GM12878 (cell line): ENCODE measurements at regions not wholly inside any gene's neighbourhood (a gene's known extent, or its start where the extent isn't known, plus 50 kb on each side); places are given as distances from the start of the nearest gene placed in this dataset.

ENCODE experiments used
- ATAC-seq: fragments of 200-7000 bp; cut with Tn5 transposase; 3 replicates; pipeline ENCODE4 v1.9.1; 2020; ENCODE audit warnings: mild to moderate bottlenecking, moderate library complexity
- BruUV-seq: library from RNA; stranded (reverse); fragments of 400-500 nt; replicated peaks from 2 replicates; lab custom pipeline; 2021; lab: Mats Ljungman, UMichigan
- CTCF ChIA-PET: fragments of 300-600 bp; sonication (Branson Sonifier 250); formaldehyde crosslinking; extraction: SDS; loops from one replicate; lab custom pipeline; 2021; ENCODE audit warnings: inconsistent platforms; lab: Yijun Ruan, JAX
- POLR2A ChIA-PET: fragments of 350-600 bp; formaldehyde crosslinking; extraction: SDS; loops from one replicate; lab custom pipeline; 2021; ENCODE audit warnings: inconsistent platforms; lab: Charles Lee
- RAD21 ChIA-PET: fragments of 300-600 bp; sonication (Branson Sonifier 250); formaldehyde crosslinking; loops from one replicate; lab custom pipeline; 2023; ENCODE audit warnings: antibody characterized with exemption; ENCODE audit not compliant: unreplicated experiment; lab: Charles Lee
- SMC1A ChIA-PET: fragments of 300-600 bp; sonication (Branson Sonifier 250); formaldehyde crosslinking; loops from one replicate; lab custom pipeline; 2023; ENCODE audit not compliant: unreplicated experiment, uncharacterized antibody; lab: Charles Lee
- DNase-seq: peaks from one replicate; pipeline ENCODE4 v3.0.0-alpha.2; 2011; ENCODE audit warnings: low read depth, low spot score
- FAIRE-seq: peaks from 3 replicates; lab custom pipeline; 2011; peaks lifted over from hg19 to GRCh38; lab: Jason Lieb, UNC
- H2AFZ ChIP-seq: 2 replicates; pipeline ENCODE4 v1.6.0; 2011; ENCODE audit warnings: low read depth, low read length, control low read depth; ENCODE audit not compliant: control insufficient read depth
- H3K27ac ChIP-seq: 2 replicates; pipeline ENCODE4 v1.5.1; 2011; ENCODE audit warnings: control low read depth; ENCODE audit not compliant: control insufficient read depth, insufficient read depth
- H3K27me3 ChIP-seq, 2 experiments: replicated peaks in 1 of 2; 2 replicates each; pipeline versions ENCODE4 v1.6.0 to v1.6.1; 2011; ENCODE audit warnings: low read length in 1 of 2; ENCODE audit not compliant: control insufficient read depth in 2 of 2, insufficient read depth in 2 of 2
- H3K36me3 ChIP-seq, 2 experiments: 2 replicates each; pipeline ENCODE4 v1.5.1; 2011; ENCODE audit warnings: low read length in 1 of 2; ENCODE audit not compliant: control insufficient read depth in 2 of 2, insufficient read depth in 2 of 2
- H3K4me1 ChIP-seq: 2 replicates; pipeline ENCODE4 v1.6.1; 2011; ENCODE audit warnings: mild to moderate bottlenecking, low read length, moderate library complexity, mixed read lengths; ENCODE audit not compliant: control insufficient read depth, insufficient read depth
- H3K4me2 ChIP-seq: 2 replicates; pipeline ENCODE4 v1.6.0; 2011; ENCODE audit warnings: control low read depth; ENCODE audit not compliant: control insufficient read depth, insufficient read depth
- H3K4me3 ChIP-seq: fragments of 200-600 bp; sonication (generic); 2 replicates; pipeline ENCODE4 v1.5.1; 2016
- H3K79me2 ChIP-seq: 2 replicates; pipeline ENCODE4 v1.6.0; 2011; ENCODE audit warnings: low read length; ENCODE audit not compliant: control insufficient read depth, insufficient read depth
- H3K9ac ChIP-seq: 2 replicates; pipeline ENCODE4 v1.8.0; 2011; ENCODE audit warnings: low read length, control low read depth, mixed read lengths; ENCODE audit not compliant: control insufficient read depth, insufficient read depth
- H3K9me3 ChIP-seq: replicated peaks from 3 replicates; pipeline ENCODE4 v1.5.1; 2011; ENCODE audit warnings: mild to moderate bottlenecking, low read length; ENCODE audit not compliant: control insufficient read depth, insufficient read depth
- H4K20me1 ChIP-seq: 2 replicates; pipeline ENCODE4 v1.6.0; 2011; ENCODE audit not compliant: control insufficient read depth, insufficient read depth
- EED ChIP-seq: sonication (generic); IDR thresholded peaks from 2 replicates; pipeline ENCODE4 v1.6.1; 2016; ENCODE audit warnings: antibody characterized with exemption, low read depth
- LARP7 ChIP-seq: fragments of 450-650 bp; IDR thresholded peaks from 2 replicates; pipeline ENCODE4 v1.6.1; 2017; ENCODE audit warnings: mild to moderate bottlenecking
- NR2F1 ChIP-seq: fragments of 450-650 bp; conservative IDR thresholded peaks from 2 replicates; pipeline ENCODE4 v1.6.1; 2017; ENCODE audit warnings: mild to moderate bottlenecking
- TBL1XR1 ChIP-seq: IDR thresholded peaks from 2 replicates; pipeline ENCODE4 v1.6.1; 2012; ENCODE audit warnings: low read depth, low read length, improper control_type of control experiment
- ZNF274 ChIP-seq: IDR thresholded peaks from one replicate; pipeline ENCODE4 v1.8.0; 2011; ENCODE audit not compliant: insufficient read length, insufficient read depth
- WGBS: methylation state at CpG from one replicate; pipeline ENCODE4 v1.1.6; 2016; ENCODE audit warnings: low lambda C conversion rate; ENCODE audit not compliant: insufficient replicate concordance, insufficient coverage; ENCODE audit errors: missing lambda C conversion rate; 5-methylcytosine and 5-hydroxymethylcytosine counted together
- in situ Hi-C: fragments of 300-500 bp; cut with MboI; formaldehyde crosslinking; loops from 9 replicates; pipeline ENCODE4 v1.14.3; 2018; ENCODE audit warnings: mixed read lengths
- intact Hi-C: fragments of 100-400 bp; cut with micrococcal nuclease; formaldehyde crosslinking; loops from one replicate; pipeline ENCODE4 v1.14.2; 2022; ENCODE audit not compliant: unreplicated experiment
- TF ChIP-seq, protein P1 (sequence below): IDR thresholded peaks from 2 replicates; pipeline ENCODE4 v1.6.1; 2011; ENCODE audit warnings: low read depth, mild to moderate bottlenecking, low read length, moderate library complexity, borderline replicate concordance; ENCODE audit errors: extremely low read depth
- TF ChIP-seq, protein P2 (sequence below): IDR thresholded peaks from 2 replicates; pipeline ENCODE4 v1.6.1; 2012; ENCODE audit warnings: low read depth, low read length, improper control_type of control experiment
- TF ChIP-seq, protein P3 (sequence below): fragments of 450-650 bp; IDR thresholded peaks from 2 replicates; pipeline ENCODE4 v1.6.1; 2016; ENCODE audit warnings: mild to moderate bottlenecking, moderate library complexity, borderline replicate concordance
- TF ChIP-seq, protein P4 (sequence below): fragments of 450-650 bp; formaldehyde crosslinking; IDR thresholded peaks from 2 replicates; pipeline ENCODE4 v1.4.0; 2020; ENCODE audit warnings: mild to moderate bottlenecking, moderate library complexity
- TF ChIP-seq, protein P5 (sequence below): IDR thresholded peaks from 2 replicates; pipeline ENCODE4 v1.6.1; 2012; ENCODE audit warnings: improper control_type of control experiment, low read depth, low read length; ENCODE audit not compliant: insufficient replicate concordance

DNA sequence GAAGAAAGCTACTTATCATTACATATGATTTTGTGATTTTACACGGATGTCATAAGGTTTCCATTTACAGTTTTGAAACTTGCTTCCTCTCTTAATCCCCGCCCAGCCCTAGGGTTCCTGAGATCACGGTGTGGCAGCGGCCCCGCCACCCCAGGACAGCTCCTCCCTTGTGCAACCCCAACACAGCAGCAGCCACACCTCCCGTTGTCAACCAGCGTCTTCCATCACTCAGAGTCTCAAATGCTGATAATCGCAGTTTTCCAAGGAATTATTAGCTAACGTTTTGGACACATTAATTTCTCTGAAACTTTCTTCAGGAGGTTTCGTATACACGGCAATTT lies 204.8 kb downstream of the THBS2 start:
- RAD21 ChIA-PET = no interaction called here
- no peak overlapping the region for H2AFZ ChIP-seq
- POLR2A ChIA-PET = no interaction called here
- no peak overlapping the region for H3K9ac ChIP-seq
- no peak for ATAC-seq
- intact Hi-C loops (no loop called here), in situ Hi-C loops (no loop called here)
- FAIRE-seq = no peak
- no peak overlapping the region for H3K4me3 ChIP-seq
- no peaks in the 10 kb centered on the region for H3K27me3 ChIP-seq
- no peak for DNase-seq
- CTCF ChIA-PET = no interaction called here
- no peaks in the 10 kb centered on the region for H3K79me2 ChIP-seq
- H3K27ac ChIP-seq = no peak overlapping the region
- H3K9me3 ChIP-seq = no peaks in the 10 kb centered on the region
- H3K36me3 ChIP-seq = no peaks in the 10 kb centered on the region
- no peaks in the 10 kb centered on the region for H4K20me1 ChIP-seq
- no peak overlapping the region for H3K4me2 ChIP-seq
- SMC1A ChIA-PET = no interaction called here
- no TSS peak for BruUV-seq
- WGBS = 53% methylated on average over 11 of the region's 11 CpGs
- H3K4me1 ChIP-seq = no peaks in the 10 kb centered on the region
- TF ChIP-seq, protein P1, sequence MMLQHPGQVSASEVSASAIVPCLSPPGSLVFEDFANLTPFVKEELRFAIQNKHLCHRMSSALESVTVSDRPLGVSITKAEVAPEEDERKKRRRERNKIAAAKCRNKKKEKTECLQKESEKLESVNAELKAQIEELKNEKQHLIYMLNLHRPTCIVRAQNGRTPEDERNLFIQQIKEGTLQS = no peak
- TF ChIP-seq EED = no peak
- TF ChIP-seq TBL1XR1 = no peak
- TF ChIP-seq ZNF274 = no peak
- TF ChIP-seq, protein P2, sequence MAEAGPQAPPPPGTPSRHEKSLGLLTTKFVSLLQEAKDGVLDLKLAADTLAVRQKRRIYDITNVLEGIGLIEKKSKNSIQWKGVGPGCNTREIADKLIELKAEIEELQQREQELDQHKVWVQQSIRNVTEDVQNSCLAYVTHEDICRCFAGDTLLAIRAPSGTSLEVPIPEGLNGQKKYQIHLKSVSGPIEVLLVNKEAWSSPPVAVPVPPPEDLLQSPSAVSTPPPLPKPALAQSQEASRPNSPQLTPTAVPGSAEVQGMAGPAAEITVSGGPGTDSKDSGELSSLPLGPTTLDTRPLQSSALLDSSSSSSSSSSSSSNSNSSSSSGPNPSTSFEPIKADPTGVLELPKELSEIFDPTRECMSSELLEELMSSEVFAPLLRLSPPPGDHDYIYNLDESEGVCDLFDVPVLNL = no peak
- TF ChIP-seq, protein P3, sequence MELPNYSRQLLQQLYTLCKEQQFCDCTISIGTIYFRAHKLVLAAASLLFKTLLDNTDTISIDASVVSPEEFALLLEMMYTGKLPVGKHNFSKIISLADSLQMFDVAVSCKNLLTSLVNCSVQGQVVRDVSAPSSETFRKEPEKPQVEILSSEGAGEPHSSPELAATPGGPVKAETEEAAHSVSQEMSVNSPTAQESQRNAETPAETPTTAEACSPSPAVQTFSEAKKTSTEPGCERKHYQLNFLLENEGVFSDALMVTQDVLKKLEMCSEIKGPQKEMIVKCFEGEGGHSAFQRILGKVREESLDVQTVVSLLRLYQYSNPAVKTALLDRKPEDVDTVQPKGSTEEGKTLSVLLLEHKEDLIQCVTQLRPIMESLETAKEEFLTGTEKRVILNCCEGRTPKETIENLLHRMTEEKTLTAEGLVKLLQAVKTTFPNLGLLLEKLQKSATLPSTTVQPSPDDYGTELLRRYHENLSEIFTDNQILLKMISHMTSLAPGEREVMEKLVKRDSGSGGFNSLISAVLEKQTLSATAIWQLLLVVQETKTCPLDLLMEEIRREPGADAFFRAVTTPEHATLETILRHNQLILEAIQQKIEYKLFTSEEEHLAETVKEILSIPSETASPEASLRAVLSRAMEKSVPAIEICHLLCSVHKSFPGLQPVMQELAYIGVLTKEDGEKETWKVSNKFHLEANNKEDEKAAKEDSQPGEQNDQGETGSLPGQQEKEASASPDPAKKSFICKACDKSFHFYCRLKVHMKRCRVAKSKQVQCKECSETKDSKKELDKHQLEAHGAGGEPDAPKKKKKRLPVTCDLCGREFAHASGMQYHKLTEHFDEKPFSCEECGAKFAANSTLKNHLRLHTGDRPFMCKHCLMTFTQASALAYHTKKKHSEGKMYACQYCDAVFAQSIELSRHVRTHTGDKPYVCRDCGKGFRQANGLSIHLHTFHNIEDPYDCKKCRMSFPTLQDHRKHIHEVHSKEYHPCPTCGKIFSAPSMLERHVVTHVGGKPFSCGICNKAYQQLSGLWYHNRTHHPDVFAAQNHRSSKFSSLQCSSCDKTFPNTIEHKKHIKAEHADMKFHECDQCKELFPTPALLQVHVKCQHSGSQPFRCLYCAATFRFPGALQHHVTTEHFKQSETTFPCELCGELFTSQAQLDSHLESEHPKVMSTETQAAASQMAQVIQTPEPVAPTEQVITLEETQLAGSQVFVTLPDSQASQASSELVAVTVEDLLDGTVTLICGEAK = no peak
- TF ChIP-seq, protein P4, sequence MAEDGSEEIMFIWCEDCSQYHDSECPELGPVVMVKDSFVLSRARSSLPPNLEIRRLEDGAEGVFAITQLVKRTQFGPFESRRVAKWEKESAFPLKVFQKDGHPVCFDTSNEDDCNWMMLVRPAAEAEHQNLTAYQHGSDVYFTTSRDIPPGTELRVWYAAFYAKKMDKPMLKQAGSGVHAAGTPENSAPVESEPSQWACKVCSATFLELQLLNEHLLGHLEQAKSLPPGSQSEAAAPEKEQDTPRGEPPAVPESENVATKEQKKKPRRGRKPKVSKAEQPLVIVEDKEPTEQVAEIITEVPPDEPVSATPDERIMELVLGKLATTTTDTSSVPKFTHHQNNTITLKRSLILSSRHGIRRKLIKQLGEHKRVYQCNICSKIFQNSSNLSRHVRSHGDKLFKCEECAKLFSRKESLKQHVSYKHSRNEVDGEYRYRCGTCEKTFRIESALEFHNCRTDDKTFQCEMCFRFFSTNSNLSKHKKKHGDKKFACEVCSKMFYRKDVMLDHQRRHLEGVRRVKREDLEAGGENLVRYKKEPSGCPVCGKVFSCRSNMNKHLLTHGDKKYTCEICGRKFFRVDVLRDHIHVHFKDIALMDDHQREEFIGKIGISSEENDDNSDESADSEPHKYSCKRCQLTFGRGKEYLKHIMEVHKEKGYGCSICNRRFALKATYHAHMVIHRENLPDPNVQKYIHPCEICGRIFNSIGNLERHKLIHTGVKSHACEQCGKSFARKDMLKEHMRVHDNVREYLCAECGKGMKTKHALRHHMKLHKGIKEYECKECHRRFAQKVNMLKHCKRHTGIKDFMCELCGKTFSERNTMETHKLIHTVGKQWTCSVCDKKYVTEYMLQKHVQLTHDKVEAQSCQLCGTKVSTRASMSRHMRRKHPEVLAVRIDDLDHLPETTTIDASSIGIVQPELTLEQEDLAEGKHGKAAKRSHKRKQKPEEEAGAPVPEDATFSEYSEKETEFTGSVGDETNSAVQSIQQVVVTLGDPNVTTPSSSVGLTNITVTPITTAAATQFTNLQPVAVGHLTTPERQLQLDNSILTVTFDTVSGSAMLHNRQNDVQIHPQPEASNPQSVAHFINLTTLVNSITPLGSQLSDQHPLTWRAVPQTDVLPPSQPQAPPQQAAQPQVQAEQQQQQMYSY (CRISPR knock-in tag) = no peak
- TF ChIP-seq LARP7 = no peak
- TF ChIP-seq, protein P5, sequence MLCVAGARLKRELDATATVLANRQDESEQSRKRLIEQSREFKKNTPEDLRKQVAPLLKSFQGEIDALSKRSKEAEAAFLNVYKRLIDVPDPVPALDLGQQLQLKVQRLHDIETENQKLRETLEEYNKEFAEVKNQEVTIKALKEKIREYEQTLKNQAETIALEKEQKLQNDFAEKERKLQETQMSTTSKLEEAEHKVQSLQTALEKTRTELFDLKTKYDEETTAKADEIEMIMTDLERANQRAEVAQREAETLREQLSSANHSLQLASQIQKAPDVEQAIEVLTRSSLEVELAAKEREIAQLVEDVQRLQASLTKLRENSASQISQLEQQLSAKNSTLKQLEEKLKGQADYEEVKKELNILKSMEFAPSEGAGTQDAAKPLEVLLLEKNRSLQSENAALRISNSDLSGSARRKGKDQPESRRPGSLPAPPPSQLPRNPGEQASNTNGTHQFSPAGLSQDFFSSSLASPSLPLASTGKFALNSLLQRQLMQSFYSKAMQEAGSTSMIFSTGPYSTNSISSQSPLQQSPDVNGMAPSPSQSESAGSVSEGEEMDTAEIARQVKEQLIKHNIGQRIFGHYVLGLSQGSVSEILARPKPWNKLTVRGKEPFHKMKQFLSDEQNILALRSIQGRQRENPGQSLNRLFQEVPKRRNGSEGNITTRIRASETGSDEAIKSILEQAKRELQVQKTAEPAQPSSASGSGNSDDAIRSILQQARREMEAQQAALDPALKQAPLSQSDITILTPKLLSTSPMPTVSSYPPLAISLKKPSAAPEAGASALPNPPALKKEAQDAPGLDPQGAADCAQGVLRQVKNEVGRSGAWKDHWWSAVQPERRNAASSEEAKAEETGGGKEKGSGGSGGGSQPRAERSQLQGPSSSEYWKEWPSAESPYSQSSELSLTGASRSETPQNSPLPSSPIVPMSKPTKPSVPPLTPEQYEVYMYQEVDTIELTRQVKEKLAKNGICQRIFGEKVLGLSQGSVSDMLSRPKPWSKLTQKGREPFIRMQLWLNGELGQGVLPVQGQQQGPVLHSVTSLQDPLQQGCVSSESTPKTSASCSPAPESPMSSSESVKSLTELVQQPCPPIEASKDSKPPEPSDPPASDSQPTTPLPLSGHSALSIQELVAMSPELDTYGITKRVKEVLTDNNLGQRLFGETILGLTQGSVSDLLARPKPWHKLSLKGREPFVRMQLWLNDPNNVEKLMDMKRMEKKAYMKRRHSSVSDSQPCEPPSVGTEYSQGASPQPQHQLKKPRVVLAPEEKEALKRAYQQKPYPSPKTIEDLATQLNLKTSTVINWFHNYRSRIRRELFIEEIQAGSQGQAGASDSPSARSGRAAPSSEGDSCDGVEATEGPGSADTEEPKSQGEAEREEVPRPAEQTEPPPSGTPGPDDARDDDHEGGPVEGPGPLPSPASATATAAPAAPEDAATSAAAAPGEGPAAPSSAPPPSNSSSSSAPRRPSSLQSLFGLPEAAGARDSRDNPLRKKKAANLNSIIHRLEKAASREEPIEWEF = no peak
- TF ChIP-seq NR2F1 = no peak
